ENCODE measurements at regions not wholly inside any gene's neighbourhood (a gene's known extent, or its start where the extent isn't known, plus 50 kb on each side); places are given as distances from the start of the nearest gene placed in this dataset.
"Not testable (repeated sequence)": the region's sequence is repeated elsewhere in the genome, so short reads cannot be mapped to it uniquely, and the experiment has no call there.

DNA sequence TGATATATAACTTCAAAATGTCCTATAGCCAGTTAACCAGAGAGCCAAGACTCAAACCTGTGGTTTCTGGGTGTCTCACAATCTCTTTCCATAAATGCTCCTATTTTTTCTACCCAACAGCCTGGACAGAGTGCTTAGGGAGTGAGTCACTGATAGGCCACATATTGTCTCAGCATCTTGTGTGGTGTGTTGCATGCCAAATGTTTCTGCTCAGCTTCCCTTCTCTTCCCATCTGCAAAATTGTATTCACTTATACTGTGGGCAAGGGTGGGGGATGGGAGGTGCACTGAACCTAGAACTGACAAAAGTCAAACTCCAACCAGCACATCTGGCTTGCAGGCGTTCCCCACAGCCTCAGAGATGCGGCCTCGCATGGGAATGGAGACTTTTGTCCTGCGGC is 123.3 kb downstream of the KCNA5 start:
- TF ChIP-seq, protein P1, sequence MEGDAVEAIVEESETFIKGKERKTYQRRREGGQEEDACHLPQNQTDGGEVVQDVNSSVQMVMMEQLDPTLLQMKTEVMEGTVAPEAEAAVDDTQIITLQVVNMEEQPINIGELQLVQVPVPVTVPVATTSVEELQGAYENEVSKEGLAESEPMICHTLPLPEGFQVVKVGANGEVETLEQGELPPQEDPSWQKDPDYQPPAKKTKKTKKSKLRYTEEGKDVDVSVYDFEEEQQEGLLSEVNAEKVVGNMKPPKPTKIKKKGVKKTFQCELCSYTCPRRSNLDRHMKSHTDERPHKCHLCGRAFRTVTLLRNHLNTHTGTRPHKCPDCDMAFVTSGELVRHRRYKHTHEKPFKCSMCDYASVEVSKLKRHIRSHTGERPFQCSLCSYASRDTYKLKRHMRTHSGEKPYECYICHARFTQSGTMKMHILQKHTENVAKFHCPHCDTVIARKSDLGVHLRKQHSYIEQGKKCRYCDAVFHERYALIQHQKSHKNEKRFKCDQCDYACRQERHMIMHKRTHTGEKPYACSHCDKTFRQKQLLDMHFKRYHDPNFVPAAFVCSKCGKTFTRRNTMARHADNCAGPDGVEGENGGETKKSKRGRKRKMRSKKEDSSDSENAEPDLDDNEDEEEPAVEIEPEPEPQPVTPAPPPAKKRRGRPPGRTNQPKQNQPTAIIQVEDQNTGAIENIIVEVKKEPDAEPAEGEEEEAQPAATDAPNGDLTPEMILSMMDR (IDR thresholded peaks at IDR 0.05): no peak
- TF ChIP-seq POLR2A (IDR thresholded peaks at IDR 0.05): no peak
- Histone ChIP-seq H3K9me3 (no peaks in the 10 kb centered on the region), H3K27ac (no peak overlapping the region), H3K4me3 (no peak overlapping the region), H3K27me3 (peaks cover 0 to 4% of the 10 kb centered on the region in 2 donors), H3K4me1 (no peaks in the 10 kb centered on the region), H3K36me3 (no peaks in the 10 kb centered on the region)
- no peak for DNase-seq

DNA sequence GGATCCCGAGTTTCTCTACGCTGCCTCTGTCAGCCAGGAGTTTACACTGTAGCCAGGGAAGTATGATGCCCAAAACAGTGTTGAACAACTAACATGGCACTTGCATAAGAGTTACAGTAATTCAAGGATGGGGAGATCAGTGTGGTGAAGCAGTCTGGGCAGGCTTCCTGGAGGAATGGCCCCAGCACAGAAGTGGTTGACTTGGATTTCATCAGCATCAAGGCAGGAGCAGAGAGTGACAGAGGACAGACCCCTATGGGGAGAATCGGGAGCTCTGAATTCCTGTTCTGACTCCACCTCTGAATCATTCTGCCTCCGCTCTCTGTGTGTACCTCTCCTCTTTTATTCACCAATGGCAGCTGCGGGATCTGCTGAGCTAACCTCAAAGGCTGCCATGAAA is 124.5 kb downstream of the KCNA5 start:
- no peak overlapping the region for H3K4me3 ChIP-seq
- DNase-seq: no peak
- no peaks in the 10 kb centered on the region for H3K4me1 ChIP-seq
- no peaks in the 10 kb centered on the region for H3K36me3 ChIP-seq
- H3K9me3 ChIP-seq: no peaks in the 10 kb centered on the region
- no peak for TF ChIP-seq POLR2A (IDR thresholded peaks at IDR 0.05)
- TF ChIP-seq, protein P1 (IDR thresholded peaks at IDR 0.05): no peak
- H3K27ac ChIP-seq: no peak overlapping the region
- no peaks in the 10 kb centered on the region for H3K27me3 ChIP-seq

GRCh38 chr12:5170844-5171243 is 127.2 kb downstream of the KCNA5 start:
- no peak overlapping the region for H3K4me3 ChIP-seq
- H3K9me3 ChIP-seq: no peaks in the 10 kb centered on the region
- no peaks in the 10 kb centered on the region for H3K4me1 ChIP-seq
- no peak overlapping the region for H3K27ac ChIP-seq
- no peaks in the 10 kb centered on the region for H3K27me3 ChIP-seq
- TF ChIP-seq, protein P1 (IDR thresholded peaks at IDR 0.05): no peak
- no peak for TF ChIP-seq POLR2A (IDR thresholded peaks at IDR 0.05)
- no peaks in the 10 kb centered on the region for H3K36me3 ChIP-seq
- no peak for DNase-seq

- no peaks in the 10 kb centered on the region for H3K4me1 ChIP-seq
- H3K27ac ChIP-seq: no peak overlapping the region
- no peak for TF ChIP-seq POLR2A (IDR thresholded peaks at IDR 0.05)
- TF ChIP-seq, protein P1 (IDR thresholded peaks at IDR 0.05): peak in 4 of 6 experiments; percentile 30 to 79 (median 76)
- DNase-seq: peak in 1 of 3 donors; percentile 60
- no peaks in the 10 kb centered on the region for H3K27me3 ChIP-seq
- H3K36me3 ChIP-seq: no peaks in the 10 kb centered on the region
- no peaks in the 10 kb centered on the region for H3K9me3 ChIP-seq
- H3K4me3 ChIP-seq: no peak overlapping the region
Measured at GRCh38 chr12:5171701-5172100, 128.0 kb downstream of the KCNA5 start.

GRCh38 chr12:5172886-5173285 is 129.2 kb downstream of the KCNA5 start:
- no peaks in the 10 kb centered on the region for H3K36me3 ChIP-seq
- H3K4me1 ChIP-seq: no peaks in the 10 kb centered on the region
- H3K27ac ChIP-seq: no peak overlapping the region
- H3K27me3 ChIP-seq: no peaks in the 10 kb centered on the region
- H3K4me3 ChIP-seq: no peak overlapping the region
- TF ChIP-seq, protein P1 (IDR thresholded peaks at IDR 0.05): no peak
- TF ChIP-seq POLR2A (IDR thresholded peaks at IDR 0.05): no peak
- H3K9me3 ChIP-seq: no peaks in the 10 kb centered on the region
- no peak for DNase-seq

DNA sequence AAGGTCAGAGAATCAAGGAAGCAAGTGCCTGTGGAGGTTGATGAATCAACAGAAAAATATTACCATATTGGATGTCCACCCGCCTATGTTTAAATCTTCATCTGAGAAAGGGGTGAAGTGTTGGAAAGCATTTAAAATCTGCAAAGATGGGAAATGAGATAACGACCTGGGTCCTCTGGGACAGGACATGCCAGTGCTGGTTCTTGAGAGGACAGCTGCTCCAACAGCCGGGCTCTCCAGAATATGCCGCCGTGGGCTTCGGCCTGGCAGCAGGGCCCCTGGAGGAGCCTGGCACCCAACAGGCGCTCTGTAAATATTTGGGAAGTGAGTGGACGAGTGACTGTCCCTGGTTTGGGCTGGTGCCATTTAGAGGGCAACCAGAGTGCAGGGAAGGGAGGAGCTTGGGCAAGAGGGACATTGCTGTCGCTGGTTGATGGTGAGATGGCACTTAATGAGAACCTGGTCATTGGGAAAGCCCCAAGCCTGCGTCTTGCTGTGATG is 129.9 kb downstream of the KCNA5 start:
- Histone ChIP-seq H3K27me3 (no peaks in the 10 kb centered on the region), H3K9me3 (no peaks in the 10 kb centered on the region), H3K36me3 (no peaks in the 10 kb centered on the region), H3K27ac (no peak overlapping the region), H3K4me1 (no peaks in the 10 kb centered on the region), H3K4me3 (no peak overlapping the region)
- no peak for DNase-seq
- TF ChIP-seq, protein P1 (IDR thresholded peaks at IDR 0.05): no peak
- no peak for TF ChIP-seq POLR2A (IDR thresholded peaks at IDR 0.05)

- not testable (repeated sequence) for H3K36me3 ChIP-seq, H3K4me3 ChIP-seq, H3K9me3 ChIP-seq, H3K27ac ChIP-seq, H3K27me3 ChIP-seq, DNase-seq, H3K4me1 ChIP-seq
Measured at GRCh38 chr12:5175415-5175814, 131.7 kb downstream of the KCNA5 start.

Data from Peyer's patch (tissue), 4 donors.